ENCODE measurements at regions not wholly inside any gene's neighbourhood (a gene's known extent, or its start where the extent isn't known, plus 50 kb on each side); places are given as distances from the start of the nearest gene placed in this dataset.

DNA sequence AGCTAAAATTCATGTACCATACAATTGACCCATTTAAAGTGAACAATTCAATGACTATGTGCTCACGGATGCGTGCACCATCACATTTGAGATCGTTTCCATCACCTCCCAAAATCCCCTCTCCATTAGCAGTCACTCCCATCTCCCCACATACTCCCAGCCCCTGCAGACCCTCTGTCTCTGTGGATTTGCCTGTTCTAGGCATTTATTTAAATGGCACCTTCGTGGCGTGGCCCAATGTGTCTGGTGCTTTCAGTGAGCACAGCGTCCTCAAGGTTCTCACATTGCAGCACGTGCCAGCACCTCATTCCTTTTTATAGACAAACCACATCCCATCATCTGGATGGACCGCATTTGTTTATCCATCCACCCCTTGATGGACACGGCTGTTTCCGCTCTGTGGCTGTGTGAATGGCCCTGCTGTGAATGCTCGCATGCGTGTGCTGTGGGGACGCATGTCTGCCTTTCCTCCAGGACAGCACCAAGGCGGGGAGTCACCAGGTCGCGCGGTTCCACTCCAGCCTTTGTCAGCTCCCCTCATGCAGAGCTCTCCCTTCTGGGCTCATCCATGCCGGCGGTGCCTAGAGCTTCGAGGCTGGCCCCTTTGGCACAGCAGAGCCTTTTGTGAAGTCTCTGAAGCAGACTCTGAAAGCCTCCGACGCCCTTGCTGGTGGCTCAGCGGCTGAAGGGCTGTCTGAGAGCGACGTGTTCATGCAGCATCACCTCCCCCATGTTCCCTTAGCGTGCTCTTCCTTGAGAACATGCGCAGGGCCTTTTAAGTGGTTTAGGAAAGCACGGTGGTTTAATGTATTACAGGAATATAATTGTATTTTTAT is 184.4 kb downstream of the KIF26A start:
- no peak for DNase-seq

DNA sequence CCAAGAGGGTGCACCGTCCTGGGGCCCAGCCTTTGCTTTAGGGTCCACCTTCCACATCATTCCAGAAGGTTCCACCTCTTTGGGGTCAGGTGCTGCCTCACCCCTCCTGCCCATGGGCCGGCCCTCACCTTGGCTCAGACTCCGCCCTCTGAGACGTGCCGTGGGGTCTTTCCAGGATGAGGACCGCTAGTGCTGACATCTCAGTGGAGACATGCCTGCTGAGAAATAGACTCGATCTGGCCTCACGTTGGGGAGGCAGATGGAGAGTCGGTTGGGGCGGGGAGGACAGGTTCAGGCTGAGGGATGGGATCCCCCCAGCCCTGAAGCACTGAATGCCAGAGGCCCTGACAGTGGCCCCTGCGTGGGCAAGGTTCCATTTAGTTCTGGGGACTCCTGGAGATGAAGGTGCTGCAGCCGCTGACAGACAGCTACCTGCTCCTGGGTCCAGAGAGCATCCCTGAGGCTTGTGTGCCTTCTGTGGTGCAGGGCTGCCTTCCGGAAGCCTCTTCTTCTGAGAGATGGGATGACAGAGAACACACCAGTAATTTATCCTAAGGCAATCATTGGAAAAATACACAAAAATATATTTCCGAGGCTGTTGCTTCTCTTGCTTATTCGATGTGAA is 185.3 kb downstream of the KIF26A start:
- no peak for DNase-seq

DNA sequence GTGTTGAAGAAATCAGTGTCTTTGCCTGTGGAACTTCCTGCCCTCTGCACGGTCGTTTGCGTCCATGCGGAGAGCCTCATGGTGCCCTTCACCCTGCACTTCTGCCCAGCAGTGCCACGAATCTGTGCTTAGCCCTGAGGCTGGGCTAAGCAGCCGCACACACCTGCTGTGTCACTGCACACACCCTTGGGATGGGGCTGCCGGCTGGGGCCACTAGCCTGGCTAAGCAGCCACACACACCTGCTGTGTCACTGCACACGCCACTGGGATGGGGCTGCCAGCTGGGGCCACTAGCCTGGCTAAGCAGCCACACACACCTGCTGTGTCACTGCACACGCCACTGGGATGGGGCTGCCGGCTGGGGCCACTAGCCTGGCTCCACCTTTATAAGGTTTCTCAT is 188.5 kb downstream of the KIF26A start:
- DNase-seq = no peak

DNA sequence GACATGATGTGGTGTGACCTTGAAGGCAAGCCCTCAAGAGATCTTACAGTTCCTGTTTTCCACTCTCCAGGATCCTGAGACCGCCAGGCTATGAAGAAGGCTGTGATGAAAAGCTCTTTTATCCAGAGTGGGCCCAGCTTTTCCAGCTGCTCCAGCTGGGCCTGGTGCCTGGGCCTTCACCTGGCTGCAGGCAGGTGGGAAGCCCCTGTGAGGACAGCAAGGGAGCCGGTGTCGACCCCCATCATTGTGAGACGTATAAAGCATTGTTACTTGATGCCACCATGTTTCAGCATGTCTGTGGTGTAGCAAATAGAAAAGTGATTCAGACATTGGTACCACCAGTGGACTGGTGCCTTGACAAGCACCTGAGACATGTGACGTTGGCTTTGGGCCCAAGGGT is 190.2 kb downstream of the KIF26A start:
- no peak for DNase-seq

DNA sequence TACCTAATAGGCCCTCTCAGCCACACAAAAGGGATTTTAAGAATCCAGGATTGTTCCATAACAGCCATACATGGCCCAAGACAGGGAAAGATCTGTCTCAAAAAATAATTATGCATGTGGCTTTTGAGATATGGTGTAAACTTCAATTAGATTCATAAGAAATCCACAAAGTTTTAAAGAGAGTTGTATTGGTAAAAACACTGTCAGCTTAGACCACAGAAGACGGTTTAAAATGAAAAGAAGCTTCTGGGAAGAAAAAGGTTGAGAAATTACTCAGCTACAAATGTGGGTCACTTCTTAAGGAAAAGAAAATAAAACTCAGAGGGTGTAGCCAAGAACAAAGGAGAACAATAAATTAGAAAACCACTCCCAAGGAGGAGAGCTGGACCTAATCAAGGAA is 191.4 kb downstream of the KIF26A start:
- no peak for DNase-seq

DNA sequence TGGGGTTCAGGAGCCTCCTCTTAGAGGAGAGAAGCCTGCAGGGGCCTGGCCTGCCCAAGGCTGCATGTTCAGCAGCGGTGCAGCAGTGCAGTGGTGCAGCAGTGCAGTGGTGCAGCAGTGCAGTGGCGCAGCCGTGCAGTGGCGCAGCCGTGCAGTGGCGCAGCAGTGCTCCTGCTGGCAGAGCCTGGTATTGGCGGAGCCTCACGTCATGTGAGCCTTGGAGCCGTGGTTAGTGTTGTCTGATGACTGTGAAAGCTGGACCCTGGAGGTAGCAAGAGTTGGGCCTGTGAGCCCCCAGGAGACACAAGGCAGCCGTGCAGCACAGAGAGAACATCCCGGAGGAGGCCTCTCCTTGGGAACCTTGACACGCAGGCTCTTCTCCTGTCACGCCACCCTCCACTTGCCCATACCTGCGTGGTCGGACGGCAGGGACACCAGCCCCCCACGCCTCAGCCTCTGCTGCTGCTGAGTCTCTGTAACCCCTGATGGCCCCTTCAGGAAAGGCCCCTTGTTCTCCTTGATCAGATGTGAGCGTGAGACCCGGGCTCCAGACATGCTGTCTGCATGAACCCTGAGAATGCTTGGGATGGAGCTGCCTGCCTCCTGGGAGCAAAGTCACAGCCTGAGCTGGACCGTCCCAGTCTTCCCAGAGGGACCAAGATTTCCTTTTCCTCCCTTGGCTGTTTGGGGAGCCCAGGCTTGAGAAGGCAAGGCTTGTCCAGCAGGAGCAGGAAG is 193.7 kb downstream of the KIF26A start:
- peak; percentile 21 for DNase-seq

DNA sequence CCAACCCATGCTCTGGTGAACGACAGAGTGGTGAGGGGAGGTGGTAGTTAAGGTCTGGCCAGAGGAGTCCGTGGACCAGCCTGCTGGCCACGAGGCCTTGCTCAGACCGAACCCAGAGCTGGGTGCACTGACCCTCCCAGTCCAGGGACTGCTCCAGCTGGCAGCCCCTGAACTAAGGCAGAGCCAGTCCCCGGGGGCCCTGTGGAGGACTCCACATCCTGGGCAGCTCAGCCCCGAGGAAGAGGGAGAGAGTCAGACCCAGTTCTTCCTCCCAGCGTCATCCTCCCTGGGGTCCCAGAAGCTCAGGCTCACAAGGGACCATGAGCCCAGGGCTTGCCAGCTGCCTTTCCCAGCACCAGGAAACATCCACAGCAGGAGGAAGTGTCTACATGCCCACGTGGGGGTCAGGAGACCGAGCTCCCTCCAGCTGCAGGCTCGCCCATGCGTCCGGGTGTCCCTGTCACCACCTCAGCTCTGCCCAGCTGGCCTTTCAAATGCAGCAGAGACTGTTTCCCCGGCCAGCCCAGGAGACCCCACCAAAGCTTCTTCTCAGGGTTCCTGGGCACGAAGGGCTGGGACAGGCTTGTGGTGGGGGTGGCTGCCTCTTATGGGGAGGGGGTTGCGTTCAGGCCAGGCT is 194.4 kb downstream of the KIF26A start:
- peak; percentile 9 for DNase-seq

DNA sequence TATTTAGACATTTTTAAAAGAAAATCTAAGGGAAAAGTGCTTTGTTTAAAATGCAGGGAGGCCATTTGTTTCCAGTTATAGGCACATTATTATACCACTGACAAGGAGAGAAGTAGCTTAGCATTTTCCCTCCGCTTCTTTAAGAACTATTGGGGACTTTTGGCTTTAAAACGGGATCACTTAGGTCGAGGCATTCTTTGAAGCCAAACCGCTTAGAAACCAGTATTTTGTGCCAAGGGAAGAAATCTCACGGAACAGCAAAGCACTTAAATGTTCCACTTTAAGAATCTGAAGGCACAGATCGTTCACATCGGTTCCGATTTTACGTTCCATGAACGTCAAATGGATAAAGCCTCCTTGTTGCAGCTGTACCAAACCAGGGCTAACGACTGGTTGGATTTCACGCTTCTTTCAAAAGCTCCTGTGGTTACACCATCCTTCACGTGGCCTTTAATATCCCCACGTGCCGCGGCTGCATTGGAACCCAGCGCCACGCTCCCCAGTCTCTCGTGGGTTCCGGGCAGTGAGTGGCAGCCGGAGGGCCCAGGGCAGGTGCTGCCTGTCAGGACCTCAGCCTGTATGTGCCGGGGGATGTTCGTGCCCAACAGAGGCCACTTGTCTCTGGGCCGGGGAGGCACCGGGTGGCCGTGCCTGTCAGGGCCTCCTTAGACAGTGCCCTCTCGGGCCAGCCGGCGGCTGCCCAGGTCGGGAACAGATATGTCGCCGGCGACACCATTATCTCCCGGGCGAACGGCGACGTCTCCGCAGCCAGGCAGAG is 195.4 kb downstream of the KIF26A start:
- DNase-seq = no peak

DNA sequence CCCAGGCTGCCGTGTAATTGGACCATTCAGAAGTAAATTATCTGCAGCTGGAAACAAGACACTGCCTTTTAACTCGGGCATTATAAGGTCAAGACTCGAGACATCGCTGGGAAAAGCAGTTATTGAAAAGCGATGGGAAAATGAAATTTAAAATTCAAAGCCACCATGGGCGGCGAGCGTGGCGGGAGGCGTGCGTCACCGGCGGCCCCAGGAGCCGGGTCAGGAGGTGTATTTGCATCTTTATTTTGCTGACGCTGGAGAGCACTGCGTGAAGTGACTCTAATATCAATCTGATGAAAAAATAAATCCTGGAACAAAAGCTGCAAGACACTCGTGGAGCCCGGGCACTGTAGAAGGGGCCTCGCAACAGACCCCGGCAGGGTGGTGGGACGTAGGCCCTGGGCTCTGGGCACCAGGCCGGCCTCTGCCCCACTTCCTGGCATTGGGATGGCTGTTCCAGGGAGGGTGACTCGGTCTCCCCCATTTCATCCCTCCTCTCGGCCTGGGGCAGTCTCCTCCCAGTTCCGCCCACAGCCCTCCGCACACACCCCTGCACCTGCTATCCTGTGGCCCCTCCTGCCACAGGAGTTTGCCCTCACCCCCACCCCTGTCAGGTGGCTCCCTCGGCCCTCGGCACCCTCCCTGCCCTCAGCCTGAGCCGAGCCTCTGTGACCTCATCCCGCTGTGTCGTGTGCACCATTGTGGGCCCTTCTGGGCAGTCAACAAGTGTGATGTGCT is 196.2 kb downstream of the KIF26A start:
- DNase-seq = peak; percentile 14

DNA sequence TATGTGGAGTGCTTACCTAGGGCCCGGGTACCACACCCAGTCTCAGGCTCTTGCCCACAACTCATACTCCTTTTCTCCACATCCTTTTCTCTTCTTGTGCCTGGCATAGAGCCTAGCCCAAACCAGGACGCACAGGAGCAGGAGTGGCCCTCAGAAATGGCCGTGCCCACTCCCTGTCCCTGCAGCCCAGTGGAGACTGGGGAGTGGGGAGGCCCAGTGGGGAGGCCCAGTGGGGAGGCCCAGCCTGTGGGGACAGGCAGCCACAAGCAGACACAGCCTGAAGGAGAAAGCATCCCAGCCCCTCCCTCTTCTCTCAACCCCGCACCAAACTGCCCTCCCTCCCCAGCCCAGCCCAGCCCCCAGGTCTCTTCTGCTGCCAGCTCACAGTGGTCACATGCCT is 196.8 kb downstream of the KIF26A start:
- DNase-seq = no peak

DNA sequence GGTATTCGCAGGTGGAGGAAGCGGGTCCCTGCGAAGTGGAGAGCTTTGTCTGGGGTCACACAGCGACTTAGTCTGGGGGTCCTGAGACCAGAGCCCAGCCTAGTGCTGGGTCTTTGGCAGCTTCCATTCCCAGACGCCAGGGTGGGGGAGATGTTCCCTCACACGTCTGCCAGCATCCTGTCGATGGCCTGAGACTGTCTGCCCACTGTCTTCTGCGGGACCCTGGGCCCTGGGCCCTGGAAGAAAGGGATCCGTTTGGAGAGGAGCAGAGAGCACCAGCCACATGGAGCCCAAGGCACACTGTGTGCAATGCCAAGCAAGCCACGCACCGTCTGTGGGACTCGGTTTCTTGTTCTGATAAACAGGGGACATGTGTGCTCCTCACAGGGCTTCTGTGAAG is 197.2 kb downstream of the KIF26A start:
- no peak for DNase-seq

DNA sequence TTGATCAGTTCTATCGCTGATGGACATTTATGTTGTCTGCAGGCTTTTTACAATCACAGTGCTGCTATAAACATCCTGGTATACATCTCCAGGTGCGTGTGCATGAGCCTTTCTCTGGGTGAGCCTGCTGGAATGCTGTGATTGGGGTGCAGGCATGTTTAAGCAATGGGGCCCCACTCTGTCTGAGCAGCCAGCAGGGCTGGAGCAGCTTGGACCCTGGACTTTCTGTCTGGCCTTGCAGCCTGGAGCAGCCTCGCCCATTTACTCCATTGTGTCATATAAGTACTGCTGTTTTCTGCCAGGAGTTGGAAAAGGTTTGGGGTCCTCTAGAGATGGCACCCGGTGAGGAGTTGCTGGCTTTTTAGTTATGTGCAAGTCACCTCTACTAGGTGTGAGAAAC is 199.0 kb downstream of the KIF26A start:
- DNase-seq = no peak

DNA sequence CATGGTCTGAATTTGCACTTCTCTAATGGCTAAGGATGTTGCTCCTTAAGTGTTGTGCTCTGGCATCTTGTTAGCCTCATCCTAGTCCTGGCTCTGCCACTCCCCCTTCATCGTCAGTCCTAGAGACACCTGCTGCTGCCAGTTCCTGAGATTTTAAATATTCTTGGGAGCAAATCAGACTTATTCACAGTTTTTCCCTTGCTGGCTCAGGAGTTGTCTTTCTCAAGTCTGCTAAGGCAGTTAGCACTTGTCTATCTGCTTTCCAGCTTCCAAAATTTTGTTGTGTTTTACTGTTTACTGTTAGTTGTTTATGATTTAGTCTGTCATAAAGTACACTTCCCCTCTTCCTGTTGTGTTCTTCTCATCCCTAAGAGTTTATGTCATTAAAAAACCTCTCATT is 201.0 kb downstream of the KIF26A start:
- DNase-seq = no peak

DNA sequence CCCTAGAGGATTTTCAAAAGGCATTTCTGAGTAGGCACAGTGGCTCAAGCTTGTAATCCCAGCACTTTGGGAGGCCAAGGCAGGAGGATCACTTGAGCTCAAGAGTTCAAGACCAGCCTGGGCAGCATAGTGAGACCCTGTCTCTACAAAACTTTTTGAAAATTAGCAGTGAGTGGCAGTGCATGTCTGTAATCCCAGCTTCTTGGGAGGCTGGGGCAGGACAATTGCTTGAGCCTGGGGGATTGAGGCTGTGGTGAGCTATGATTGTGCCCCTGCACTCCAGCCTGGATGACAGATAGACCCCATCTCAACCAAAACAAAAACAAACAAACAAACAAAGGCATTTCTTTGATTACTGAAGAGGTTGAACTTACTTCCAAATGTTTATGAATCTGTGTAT is 201.4 kb downstream of the KIF26A start:
- no peak for DNase-seq

DNA sequence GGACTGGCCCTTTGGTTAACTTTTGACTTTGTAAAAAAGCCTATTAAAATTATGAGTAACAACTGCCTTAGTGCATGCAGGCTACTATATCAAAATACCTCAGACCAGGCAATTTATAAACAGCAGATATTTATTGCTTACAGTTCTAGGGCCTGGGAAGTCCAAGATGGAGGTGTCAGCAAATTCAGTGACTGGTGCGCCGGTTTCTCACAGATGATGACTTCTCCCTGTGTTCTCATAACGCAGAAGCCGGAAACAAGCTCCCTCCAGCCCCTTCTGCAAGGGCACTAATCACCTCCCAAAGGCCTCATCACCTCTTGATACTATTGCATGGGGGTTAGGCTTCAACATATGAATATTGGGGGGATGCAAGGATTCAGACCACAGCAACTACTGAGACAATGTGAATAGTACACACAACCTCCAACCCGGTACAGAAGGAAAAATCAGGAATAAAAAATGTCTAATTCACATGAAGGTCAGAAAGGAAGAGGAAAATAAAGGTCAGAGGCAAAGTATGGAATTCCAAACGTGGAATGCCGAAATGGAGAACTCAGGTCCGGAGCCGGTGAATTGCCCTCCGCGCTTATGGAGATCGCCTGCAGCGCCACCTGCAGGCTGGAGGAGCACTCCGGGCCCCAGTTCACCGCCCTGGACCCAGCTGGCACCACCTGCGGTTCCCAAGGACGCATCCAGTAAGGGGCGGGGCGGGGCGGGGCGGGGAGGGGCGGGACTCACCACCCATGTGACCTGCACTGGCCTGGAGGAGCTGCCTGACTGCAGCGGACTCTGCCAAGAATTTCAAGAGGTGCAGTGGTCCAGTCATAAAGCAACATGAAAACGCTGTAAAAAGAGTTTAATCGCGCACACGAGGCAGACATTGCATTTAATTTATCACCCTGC is 203.4 kb downstream of the KIF26A start:
- DNase-seq = peak; percentile 63

DNA sequence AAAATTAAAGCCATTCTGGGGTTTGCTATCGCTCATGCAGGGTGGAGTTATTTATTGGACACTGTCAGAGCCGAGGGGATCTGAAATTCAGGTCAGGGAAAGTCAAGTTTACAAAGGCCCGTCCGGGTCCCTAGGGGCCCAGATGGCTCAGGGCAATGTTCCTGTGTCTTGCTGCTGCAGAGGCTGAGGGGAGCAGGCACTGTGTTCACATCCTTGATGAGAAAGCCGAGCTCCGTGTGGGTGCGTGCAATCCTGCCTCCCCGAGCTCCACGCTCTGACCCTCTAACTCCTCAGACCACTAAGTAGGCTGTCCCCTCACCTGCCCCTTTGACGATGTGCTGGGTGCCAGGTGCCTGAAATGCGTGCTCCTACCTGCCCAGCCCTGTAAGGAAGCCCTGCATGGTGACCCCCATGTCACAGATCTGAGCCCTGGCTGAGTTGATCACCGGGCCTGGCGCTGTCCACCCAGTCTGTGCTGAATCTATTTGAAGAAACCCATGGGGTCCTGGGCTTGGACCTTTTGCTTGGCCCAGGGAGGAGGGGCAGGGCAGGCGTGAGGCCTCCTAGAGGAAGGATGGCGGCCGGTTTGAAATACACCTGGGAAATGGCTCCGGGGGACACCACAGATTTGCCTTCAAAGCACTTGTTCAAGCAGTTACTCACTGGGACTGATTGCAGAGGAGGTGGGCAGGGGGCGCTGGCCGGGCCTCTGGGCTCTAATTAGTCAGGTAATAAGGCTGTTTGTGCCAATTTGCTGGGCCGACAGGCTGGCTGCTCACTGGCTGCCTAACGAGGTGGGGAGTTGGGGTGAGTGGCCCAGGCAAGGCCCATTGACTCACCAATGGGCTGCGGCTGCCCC is 204.3 kb downstream of the KIF26A start:
- DNase-seq = no peak

DNA sequence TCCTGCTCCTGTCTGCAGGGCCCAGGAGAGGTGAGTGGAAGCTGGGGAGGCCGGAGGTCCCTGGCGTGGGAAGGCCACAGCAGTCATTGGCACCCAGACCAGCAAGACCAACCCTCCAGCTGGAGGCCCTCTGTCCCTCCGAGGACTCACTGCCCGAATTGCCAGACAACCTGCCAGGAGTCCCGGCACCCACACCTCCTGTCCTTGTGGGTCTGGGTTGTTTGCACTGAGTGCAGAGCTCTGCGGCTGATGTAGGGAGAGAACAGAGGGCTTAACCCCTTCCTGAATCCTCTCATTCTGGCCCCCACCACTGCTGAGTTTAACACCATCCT is 204.9 kb downstream of the KIF26A start:
- DNase-seq = no peak

DNA sequence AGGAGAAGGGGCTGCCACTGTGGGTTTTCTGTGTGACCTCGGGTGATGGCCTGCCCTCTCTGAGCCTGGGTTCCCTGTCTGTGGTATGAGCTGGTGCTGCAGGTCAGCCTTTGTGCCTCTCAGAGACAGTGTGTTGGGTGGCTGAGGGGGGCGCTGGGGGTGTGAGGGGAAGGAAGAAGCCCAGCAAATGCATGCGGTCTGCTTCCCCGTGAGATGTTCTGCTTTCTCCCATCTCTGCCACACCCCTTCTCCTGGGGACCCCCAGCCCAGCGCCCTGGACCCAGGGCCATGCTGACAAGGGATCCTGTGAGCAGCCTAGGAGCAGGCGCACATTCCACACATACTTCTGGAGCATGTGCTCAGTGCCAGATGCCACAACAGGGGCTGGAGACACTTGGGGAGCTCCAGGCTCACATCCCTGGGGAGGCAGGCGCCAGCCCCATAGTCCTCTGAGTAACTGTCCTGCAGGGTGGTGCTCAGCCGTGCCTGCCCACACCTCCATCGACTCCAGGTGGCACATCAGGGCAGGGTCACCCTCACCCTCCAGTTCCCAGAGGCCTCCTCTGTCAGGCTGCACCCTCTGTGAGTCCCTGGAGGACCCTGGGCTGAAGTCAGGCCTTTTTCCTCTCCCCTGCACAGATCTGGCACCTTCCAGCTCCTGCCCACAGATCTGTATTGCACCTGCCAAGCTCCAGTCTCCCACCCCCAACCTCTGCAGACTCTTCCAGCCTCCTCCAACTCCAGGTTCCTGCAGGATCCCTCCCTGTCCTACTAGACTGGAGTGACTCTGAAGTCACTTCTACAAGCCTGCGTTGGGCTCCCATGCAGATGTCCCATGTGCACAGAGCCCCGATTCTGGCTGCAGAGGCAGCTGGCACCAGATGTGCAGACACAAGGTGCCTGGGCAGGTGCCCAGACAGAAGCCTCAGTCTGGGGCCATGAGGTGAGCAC is 205.6 kb downstream of the KIF26A start:
- no peak for DNase-seq

Measured in stimulated activated CD8-positive, alpha-beta memory T cell treated with anti-CD3 and anti-CD28 coated beads, Interleukin-4, amount 100 ng/mL, for 48 hours (primary cell).